ENCODE measurements at regions not wholly inside any gene's neighbourhood (a gene's known extent, or its start where the extent isn't known, plus 50 kb on each side); places are given as distances from the start of the nearest gene placed in this dataset.
"Not testable (repeated sequence)": the region's sequence is repeated elsewhere in the genome, so short reads cannot be mapped to it uniquely, and the experiment has no call there.

- CTCF ChIA-PET (ENCODE audit: unreplicated experiment), result no interaction called here
- Histone ChIP-seq H3K4me2 (ENCODE audit: low read length) (no peak overlapping the region), H3K36me3 (ENCODE audit: insufficient read depth, low read length) (no peaks in the 10 kb centered on the region), H3K79me2 (ENCODE audit: insufficient read depth, low read depth, low read length) (no peaks in the 10 kb centered on the region), H3K4me1 (ENCODE audit: insufficient read depth, low read length, poor library complexity, severe bottlenecking) (no peaks in the 10 kb centered on the region), H4K20me1 (ENCODE audit: insufficient read depth, low read length) (no peaks in the 10 kb centered on the region), H3K27ac (ENCODE audit: low read depth, low read length, poor library complexity, severe bottlenecking) (no peak overlapping the region), H3K9me3 (ENCODE audit: low read length) (no peaks in the 10 kb centered on the region), H2AFZ (ENCODE audit: low read length) (no peak overlapping the region), H3K4me3 (ENCODE audit: low read depth, low read length, poor library complexity, severe bottlenecking) (no peak overlapping the region), H3K9me2 (ENCODE audit: insufficient read depth, low read length) (no peaks in the 10 kb centered on the region)
- DNase-seq (ENCODE audit: low spot score), result no peak
- POLR2A ChIA-PET, result interaction anchor here (0.6 kb wide), 1 partner anchor 389 kb away, joined by 3 read pairs; no protein-coding TSS in a partner anchor
- no peak for TF ChIP-seq EZH2phosphoT487 (IDR thresholded peaks at IDR 0.05; ENCODE audit: borderline replicate concordance, low read depth, low read length)
- TF ChIP-seq, protein P1, sequence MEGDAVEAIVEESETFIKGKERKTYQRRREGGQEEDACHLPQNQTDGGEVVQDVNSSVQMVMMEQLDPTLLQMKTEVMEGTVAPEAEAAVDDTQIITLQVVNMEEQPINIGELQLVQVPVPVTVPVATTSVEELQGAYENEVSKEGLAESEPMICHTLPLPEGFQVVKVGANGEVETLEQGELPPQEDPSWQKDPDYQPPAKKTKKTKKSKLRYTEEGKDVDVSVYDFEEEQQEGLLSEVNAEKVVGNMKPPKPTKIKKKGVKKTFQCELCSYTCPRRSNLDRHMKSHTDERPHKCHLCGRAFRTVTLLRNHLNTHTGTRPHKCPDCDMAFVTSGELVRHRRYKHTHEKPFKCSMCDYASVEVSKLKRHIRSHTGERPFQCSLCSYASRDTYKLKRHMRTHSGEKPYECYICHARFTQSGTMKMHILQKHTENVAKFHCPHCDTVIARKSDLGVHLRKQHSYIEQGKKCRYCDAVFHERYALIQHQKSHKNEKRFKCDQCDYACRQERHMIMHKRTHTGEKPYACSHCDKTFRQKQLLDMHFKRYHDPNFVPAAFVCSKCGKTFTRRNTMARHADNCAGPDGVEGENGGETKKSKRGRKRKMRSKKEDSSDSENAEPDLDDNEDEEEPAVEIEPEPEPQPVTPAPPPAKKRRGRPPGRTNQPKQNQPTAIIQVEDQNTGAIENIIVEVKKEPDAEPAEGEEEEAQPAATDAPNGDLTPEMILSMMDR (conservative IDR thresholded peaks at IDR 0.05; ENCODE audit: low read length), result no peak
- BruUV-seq (replicated peaks), result no TSS peak
- intact Hi-C loops (cut with micrococcal nuclease; ENCODE audit: unreplicated experiment), result no loop called here
Measured at GRCh38 chr6:81933089-81933488, 180.6 kb upstream of the TENT5A start.

GRCh38 chr6:81932448-81932847, 180.0 kb upstream of the TENT5A start:
- H4K20me1 ChIP-seq (ENCODE audit: insufficient read depth, low read length); H2AFZ ChIP-seq (ENCODE audit: low read length); BruUV-seq (replicated peaks); H3K9me3 ChIP-seq (ENCODE audit: low read length); H3K9me2 ChIP-seq (ENCODE audit: insufficient read depth, low read length); H3K27ac ChIP-seq (ENCODE audit: low read depth, low read length, poor library complexity, severe bottlenecking); DNase-seq (ENCODE audit: low spot score); H3K4me3 ChIP-seq (ENCODE audit: low read depth, low read length, poor library complexity, severe bottlenecking); intact Hi-C loops (cut with micrococcal nuclease; ENCODE audit: unreplicated experiment); H3K79me2 ChIP-seq (ENCODE audit: insufficient read depth, low read depth, low read length); H3K4me2 ChIP-seq (ENCODE audit: low read length); CTCF ChIA-PET (ENCODE audit: unreplicated experiment); POLR2A ChIA-PET; H3K36me3 ChIP-seq (ENCODE audit: insufficient read depth, low read length); H3K4me1 ChIP-seq (ENCODE audit: insufficient read depth, low read length, poor library complexity, severe bottlenecking): not testable (repeated sequence)

- Histone ChIP-seq H4K20me1 (ENCODE audit: insufficient read depth, low read length) (no peaks in the 10 kb centered on the region), H3K27ac (ENCODE audit: low read depth, low read length, poor library complexity, severe bottlenecking) (no peak overlapping the region), H3K4me3 (ENCODE audit: low read depth, low read length, poor library complexity, severe bottlenecking) (no peak overlapping the region), H3K9me3 (ENCODE audit: low read length) (no peaks in the 10 kb centered on the region), H3K36me3 (ENCODE audit: insufficient read depth, low read length) (no peaks in the 10 kb centered on the region), H2AFZ (ENCODE audit: low read length) (no peak overlapping the region), H3K4me2 (ENCODE audit: low read length) (no peak overlapping the region), H3K4me1 (ENCODE audit: insufficient read depth, low read length, poor library complexity, severe bottlenecking) (no peaks in the 10 kb centered on the region), H3K9me2 (ENCODE audit: insufficient read depth, low read length) (no peaks in the 10 kb centered on the region), H3K79me2 (ENCODE audit: insufficient read depth, low read depth, low read length) (no peaks in the 10 kb centered on the region)
- ChIA-PET CTCF (ENCODE audit: unreplicated experiment) (no interaction called here), POLR2A (interaction anchor here (0.6 to 1.0 kb wide), 2 partner anchors 12 to 1676 kb away, joined by 3 read pairs; no protein-coding TSS in a partner anchor)
- TF ChIP-seq, protein P1 (conservative IDR thresholded peaks at IDR 0.05; ENCODE audit: low read length), result no peak
- TF ChIP-seq EZH2phosphoT487 (IDR thresholded peaks at IDR 0.05; ENCODE audit: borderline replicate concordance, low read depth, low read length), result no peak
- intact Hi-C loops (cut with micrococcal nuclease; ENCODE audit: unreplicated experiment), result no loop called here
- no peak for DNase-seq (ENCODE audit: low spot score)
- no TSS peak for BruUV-seq (replicated peaks)
Measured at GRCh38 chr6:81929828-81930227, 177.3 kb upstream of the TENT5A start.

Data from OCI-LY7 (cell line).